NT2/D1 (cell line): ENCODE measurements at regions not wholly inside any gene's neighbourhood (a gene's known extent, or its start where the extent isn't known, plus 50 kb on each side); places are given as distances from the start of the nearest gene placed in this dataset.

ENCODE experiments used
- SUZ12 ChIP-seq: IDR thresholded peaks from 2 replicates; pipeline ENCODE4 v1.6.1; 2011; ENCODE audit not compliant: insufficient read length, insufficient read depth; ENCODE audit errors: extremely low read depth
- YY1 ChIP-seq: IDR thresholded peaks from 2 replicates; pipeline ENCODE4 v1.6.1; 2011; ENCODE audit not compliant: insufficient read length, insufficient read depth
- ZNF274 ChIP-seq: IDR thresholded peaks from 2 replicates; pipeline ENCODE4 v1.6.1; 2011; ENCODE audit warnings: mild to moderate bottlenecking, low read depth, low read length

DNA sequence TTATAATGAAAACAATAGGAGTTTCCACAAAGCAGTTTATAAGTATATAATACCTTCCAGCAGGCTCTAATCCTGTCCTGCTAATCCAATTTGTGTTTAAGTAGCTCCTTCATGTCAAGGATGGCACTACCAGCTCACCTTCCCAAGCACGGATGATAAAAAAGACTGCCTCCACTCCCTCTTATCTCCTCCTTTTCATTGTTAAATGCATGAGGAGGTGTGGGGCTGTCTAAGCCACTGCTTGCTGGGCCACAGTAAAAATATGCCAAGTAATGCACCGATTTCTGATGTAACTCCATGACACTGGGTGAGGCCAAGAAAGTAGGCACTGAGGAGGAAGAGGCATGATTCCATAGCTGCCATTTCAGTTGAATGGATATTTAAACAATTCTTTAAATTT lies 193.1 kb downstream of the ZIC5 start:
- TF ChIP-seq YY1: no peak
- no peak for TF ChIP-seq ZNF274
- TF ChIP-seq SUZ12: no peak
